CD1c-positive myeloid dendritic cell (primary cell): ENCODE measurements at regions not wholly inside any gene's neighbourhood (a gene's known extent, or its start where the extent isn't known, plus 50 kb on each side); places are given as distances from the start of the nearest gene placed in this dataset.
"Not testable (repeated sequence)": the region's sequence is repeated elsewhere in the genome, so short reads cannot be mapped to it uniquely, and the experiment has no call there.

ENCODE experiments used
- DNase-seq: peaks from one replicate; pipeline ENCODE4 v3.0.0-alpha.2; 2016; ENCODE audit errors: extremely low spot score

DNA sequence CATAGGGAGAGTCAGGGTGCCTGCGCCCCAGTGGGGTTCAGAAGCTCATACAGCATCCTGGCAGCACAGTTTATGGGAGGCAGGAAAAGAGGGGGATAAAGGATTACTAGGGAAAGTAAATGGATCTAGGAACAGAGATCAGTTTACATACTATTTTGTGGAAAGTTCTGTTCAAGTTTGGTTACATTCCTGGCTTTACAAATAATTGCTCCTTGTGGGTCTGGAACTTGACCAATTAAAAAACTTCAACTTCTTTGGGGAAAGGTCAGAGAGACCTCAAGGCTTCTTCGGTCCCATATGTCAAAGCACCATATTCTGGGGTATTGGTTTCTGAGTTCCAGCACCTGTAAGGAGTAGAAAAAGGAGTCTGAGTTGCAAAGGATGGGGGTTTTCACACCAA lies 64.1 kb downstream of the ZDHHC19 start:
- DNase-seq: no peak

DNA sequence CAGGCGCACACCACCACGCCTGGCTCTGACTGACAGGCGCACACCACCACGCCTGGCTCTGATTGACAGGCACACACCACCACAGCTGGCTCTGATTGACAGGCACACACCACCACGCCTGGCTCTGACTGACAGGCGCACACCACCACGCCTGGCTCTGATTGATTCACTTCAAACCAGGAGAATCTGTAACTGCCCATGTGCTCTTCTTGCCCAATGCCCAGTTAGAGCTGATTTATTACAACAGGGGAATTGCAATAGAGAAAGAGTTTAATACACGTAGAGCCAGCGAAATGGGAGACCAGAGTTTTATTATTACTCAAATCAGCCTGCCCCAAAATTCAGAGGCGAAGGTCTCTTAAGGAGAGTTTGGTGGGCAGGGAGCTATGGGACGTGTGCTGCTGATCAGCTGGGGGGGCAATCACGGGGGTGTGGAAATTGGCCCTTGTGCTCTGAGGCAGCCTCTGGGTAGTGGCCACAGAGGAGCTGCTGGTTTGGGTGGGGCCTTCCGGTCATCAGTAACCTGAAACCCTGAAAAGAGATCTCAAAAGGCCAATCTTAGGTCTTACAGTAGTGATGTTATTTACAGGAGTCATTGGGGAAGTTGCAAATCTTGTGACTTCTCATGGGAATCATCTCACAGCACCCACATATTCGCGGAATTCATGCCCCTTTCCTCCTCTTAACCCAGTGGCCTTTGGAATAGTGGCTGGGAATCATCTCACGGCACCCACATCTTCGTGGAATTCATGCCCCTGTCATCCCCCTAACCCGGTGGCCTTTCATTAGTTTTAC lies 63.8 kb upstream of the TFRC start:
- DNase-seq: peak; percentile 82

DNA sequence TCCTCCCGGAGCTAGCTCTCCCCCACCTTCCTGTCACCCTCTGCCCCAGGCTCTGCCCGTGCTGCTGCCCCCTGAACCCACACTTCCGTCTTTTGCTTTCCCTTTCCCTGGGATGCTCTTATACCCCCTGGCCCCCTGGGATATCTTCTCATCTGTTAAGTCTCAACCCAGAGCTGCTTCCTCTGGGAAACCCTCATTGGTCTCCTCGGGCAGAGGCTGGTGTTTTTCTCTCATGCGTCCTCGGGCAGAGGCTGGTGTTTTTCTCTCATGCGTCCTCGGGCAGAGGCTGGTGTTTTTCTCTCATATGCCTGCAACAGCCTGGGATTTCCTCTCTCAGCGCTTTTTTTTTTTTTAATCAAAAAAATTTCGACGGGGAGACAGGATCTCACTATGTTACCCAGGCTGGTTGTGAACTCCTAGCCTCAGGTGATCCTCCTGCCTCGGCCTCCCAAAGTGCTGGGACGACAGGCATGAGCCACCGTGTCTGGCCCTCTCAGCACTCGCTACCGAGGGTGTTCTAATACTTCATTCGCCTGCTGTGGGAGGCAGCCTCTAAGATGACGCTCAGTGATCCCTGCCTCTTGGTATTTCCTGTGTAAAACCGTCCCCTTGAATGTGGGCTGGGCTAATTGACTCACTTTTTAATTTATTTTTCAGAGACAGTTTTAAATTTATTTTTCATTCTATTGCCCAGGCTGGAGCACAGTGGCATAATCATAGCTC lies 62.7 kb upstream of the TFRC start:
- DNase-seq: no peak

DNA sequence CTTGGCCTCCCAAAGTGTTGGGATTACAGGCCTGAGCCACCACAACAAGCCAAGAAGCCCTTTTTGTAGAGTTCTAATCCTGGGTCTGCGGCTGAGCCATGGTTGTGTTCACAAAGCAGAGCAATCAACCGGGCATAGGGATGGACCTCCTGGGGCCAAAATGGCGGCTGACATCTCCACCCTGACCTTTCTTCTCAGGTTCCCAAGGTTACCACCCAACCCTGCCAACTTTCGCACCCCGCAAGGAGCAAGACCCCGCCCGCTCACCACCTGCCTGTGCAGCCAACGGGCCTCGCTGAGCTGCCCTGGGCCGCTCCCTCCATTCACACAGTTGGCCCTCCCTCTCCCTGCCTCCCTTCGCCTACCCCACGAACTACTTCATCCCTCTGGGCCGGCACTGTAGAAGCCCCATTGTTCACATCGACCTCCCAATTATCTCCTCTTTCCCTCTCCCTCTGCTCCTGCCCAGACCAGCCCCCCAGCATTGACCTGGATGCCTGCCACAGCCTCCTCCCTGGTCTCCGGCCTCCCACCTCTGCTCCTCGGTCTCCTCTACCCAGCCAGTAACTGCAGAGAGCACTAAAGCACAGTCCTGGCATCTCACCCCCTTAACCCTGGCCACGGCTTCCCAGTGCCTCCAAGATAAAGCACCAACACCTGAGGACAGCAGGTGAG lies 62.0 kb upstream of the TFRC start:
- DNase-seq: no peak

DNA sequence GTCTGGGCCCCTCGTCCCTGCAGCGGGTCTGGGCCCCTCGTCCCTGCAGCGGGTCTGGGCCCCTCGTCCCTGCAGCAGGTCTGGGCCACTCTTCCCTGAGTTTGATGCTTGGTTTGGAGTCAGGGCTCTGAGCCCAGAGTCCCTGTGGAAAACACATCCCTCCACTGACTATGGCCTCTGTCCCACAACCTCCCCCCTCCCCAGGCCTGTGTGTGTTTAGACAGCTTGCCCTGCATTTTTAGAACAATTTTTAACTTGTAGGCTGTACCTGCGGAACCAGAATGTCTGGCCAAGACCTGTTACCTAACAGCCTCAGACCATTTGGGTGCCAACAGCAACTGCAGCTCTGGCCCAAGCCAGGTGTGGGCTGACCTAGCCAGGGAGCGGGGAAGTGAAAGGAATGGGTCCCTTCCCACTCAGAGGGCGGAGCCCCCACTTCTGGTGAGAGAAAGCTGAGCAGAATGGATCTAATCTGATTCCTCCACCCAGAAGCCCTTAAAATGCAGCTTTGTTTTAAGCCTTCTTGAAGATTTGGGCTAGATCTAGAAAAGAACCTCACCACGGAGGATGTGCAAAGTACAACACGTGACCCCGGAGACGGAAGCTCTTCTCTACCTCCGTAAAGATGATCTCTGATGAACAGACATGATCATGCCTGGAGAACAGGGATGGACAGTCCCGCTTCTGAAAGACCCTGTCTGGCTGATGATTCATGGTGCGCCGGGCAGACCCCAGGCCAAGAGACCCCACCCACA lies 60.5 kb upstream of the TFRC start:
- peak; percentile 45 for DNase-seq

DNA sequence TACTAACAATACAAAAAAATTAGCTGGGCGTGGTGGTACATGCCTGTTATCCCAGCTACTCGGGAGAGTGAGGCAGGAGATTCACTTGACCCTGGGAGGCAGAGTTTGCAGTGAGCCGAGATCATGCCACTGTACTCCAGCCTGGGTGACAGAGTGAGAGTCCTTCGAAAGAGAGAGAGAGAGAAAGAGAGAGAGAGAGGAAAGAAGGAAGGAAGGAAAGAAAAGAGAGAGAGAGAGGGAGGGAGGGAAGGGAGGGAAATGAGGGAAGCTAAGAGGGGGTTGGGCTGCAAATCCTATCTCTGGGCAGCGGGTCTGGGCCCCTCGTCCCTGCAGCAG lies 59.9 kb upstream of the TFRC start:
- DNase-seq: no peak

DNA sequence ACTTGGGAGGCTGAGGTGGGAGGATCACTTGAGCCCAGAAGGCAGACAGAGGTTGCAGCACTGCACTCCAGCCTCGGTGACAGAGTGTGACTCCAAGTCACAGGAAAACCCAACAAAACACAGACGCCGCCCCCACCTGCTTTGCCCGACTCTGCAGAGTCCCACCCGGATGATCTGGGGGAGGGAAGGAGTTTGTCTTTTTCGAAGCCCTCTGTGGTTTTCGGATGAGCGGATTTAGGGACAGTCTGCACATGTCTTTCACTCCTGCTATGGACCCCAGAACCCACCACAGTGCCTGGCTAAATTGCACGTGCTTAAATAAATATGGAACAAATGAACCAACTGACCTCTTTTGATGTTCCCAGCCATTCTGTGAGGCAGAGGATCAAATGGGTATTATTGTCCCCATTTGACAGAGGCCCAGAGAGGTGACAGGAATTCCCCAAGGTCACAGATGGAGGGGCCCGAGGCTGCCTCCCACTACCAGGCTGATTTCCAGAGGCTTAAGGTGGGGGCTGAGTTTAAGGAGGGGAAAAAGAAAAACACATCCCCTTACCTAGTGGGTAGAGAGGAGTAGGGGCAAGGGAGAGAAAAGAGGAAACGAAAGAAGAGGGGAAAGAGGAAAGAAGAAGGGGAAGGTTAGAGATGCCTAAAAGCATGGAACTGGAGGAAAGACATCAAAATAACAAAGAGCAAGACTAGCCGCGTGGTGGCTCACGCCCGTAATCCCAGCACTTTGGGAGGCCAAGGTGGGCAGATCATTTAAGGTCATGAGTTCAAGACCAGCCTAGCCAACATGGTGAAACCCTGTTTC lies 59.4 kb upstream of the TFRC start:
- no peak for DNase-seq

DNA sequence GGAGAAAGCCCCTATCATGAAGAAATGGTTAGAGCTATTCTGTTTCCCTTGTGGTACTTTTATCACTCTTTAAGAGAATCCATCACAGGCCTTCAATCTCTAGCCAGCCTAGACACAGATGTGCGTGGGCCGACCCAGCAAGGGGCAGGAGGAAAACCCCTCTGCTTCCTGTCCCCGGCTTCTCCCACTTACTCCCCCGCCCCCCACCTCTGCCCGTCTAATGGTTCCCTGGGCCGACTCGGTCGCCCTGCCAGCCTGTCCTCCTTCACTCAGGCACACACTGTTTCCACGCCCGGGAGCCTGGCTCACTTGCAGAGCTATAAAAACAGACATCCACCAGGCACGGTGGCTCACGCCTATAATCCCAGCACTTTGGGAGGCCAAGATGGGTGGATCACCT lies 58.3 kb upstream of the TFRC start:
- no peak for DNase-seq

DNA sequence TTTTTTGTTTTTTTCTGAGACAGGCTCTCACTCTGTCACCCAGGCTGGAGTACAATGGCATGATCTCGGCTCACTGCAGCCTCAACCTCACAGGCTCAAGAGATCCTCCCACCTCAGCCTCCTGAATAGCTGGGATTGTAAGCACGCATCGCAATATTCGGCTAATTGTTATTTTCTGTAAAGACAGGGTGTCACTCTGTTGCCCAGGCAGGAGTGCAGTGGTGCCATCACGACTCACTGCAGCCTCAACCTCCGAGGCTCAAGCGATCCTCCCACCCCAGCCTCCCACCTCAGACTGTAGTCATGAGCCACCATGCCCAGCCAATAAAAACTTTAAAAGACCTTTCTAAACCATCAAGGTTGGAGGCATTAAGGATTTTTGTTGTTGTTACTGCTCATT lies 57.4 kb upstream of the TFRC start:
- DNase-seq: no peak

DNA sequence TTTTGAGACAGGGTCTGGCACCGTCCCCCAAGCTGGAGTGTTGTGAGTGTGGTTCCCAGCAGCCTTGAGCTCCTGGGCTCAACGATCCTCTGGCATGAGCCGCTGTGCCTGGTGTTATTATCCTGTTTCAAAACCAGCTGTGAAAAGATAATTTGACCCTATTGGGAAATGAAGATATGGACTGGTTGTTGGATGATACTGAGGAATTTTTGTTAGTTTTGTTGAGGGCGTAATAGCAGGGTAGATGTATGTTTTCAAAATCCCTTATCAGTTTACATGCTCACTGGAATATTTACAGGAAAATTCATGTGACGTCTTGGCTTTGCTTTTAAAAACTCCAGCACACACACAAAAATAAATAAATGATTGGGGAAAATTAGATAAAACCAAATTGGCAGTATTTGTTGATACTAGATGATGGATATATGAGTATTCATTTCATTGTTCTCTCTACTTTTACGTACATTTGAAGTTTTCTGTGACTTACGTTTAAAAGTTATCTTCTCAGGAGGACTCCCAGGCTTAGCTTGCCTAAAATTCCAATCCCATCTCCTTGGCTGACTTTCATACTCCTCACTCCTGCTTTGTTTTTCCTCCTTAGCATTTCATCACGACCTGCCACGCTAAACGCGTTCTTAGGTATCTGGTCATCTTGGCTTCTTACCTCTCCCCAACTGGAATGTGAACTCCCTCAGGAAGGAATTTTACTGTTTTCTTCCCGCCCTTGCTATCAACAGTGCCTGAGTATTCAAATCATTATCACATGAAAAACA lies 56.8 kb upstream of the TFRC start:
- DNase-seq: no peak

DNA sequence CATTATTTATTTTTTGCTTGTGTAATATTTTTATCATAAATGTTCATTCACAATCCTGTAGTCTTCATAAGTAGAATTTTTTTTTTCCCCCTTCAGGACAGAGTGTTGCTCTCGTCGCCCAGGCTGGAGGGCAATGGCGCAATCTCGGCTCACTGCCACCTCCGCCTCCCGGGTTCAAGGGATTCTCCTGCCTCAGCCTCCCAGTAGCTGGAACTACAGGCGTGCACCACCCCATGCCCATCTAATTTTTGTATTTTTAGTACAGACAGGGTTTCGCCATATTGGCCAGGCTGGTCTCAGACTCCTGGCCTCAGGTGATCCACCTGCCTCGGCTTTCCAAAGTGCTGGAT lies 54.7 kb upstream of the TFRC start:
- not testable (repeated sequence) for DNase-seq

DNA sequence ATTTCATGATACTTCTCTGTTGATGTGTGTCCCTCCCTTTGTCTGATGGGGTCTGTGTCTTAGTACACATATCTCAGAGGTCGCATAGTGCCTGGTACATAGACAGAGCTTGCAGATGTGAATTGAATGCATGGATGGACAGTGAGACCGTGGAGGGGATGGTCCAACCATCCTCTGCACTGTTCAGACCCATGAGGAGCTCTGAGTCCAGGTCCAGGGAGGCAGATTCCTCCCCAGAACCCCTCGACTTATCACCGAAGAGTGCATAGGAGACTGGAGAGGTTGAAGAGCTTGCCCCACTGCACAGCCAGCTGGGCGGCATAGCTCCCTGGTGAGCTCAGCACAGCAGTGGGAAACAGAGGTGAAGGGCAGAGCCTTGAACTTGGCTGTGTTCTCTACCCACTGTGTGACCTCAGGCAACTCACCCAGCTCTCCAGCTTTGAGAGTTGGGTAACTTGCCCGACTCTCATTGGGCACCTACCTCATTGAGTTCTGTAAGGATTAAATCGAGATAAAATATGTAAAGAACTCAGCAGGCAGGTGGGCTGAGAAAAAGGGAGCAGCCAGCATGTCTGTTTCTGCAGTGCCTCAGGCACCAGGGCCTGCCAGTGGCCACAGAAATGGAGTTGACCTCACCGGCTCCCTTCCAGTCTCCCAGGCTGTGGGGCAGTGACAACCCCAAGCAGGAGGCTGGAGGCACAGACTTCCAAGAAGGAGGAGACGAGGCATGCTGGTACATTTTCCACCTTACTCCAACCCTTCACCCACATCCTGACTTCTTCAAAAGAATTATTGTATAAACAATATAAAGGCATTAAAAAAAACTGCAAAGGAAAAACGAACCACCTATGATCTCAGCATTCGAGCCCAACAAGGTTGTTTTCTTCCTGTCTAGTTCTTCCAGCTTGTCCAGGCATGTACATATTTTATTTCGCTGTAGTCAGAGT lies 54.1 kb upstream of the TFRC start:
- DNase-seq: no peak

DNA sequence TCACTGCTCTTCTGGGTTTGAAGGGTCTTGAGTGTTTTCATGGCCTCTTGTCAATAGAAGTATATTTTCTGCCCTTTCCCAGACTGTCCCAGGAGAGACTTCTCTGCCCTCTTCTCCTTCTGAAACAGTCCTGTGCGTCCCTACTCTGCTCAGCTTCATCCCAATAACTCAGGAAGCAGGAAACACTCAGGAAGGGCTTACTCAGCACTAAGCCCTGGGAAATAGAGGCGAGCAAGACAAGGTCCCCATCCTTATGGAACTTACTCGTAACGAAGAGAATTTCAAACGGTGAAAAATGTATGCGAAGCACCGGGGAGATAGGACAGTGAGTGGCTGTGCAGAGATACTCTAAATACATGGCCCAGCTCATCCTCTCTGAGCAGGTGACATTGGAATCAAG lies 52.8 kb upstream of the TFRC start:
- no peak for DNase-seq

DNA sequence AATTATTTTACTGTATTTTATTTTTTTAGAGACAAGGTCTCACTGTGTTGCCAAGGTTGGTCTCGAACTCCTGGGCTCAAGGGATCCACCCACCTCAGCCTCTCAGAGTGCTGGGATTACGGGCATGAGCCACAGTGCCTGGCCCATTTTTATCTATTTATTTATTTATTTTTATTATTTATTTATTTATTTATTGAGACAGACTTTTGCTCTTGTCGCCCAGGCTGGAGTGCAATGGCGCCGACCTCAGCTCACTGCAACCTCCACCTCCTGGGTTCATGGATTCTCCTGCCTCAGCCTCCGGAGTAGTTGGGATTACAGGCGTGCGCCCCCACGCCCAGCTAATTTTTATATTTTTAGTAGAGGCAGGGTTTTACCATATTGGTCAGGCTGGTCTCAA lies 52.0 kb upstream of the TFRC start:
- DNase-seq: not testable (repeated sequence)

DNA sequence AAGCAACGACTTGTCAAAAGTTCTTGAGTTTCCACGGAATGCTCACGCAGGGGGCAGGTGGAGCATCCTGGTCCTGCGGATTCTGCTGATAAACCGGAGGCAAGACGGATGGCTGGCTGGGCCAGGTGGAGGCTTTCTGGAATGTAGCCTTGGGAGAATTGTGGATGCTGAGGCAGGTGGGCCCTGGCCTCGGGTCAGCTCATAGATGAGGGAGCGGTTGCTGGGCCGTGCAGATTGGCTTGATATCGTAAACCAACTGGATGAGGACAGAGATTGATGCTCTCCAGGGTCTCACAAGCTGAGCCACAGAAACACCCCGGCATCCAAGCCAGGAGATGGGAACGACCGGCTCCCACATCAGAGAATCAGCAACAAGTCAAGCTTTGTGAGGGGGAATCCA lies 50.0 kb upstream of the TFRC start:
- no peak for DNase-seq
